KMS-11 (cell line): ENCODE measurements at regions not wholly inside any gene's neighbourhood (a gene's known extent, or its start where the extent isn't known, plus 50 kb on each side); places are given as distances from the start of the nearest gene placed in this dataset.

Experiments used
- H2AFZ ChIP-seq: fragments of 200-600 bp; sonication (generic); 2 replicates; pipeline ENCODE4 v1.6.1; 2016; ENCODE audit warnings: antibody characterized with exemption, mixed run types, low read depth
- H3K27ac ChIP-seq: fragments of 200-600 bp; sonication (generic); 2 replicates; pipeline ENCODE4 v1.6.1; 2016; ENCODE audit warnings: mild to moderate bottlenecking, mixed run types
- H3K27me3 ChIP-seq: fragments of 200-600 bp; sonication (generic); 2 replicates; pipeline ENCODE4 v1.6.1; 2017; ENCODE audit warnings: mild to moderate bottlenecking, low read depth, mixed run types, moderate library complexity; ENCODE audit not compliant: insufficient read depth
- H3K36me3 ChIP-seq: fragments of 200-600 bp; sonication (generic); 2 replicates; pipeline ENCODE4 v1.6.1; 2017; ENCODE audit warnings: mild to moderate bottlenecking, mixed run types; ENCODE audit not compliant: insufficient read depth
- H3K4me1 ChIP-seq: fragments of 200-600 bp; sonication (generic); 2 replicates; pipeline ENCODE4 v1.6.1; 2016; ENCODE audit warnings: mild to moderate bottlenecking, low read depth, mixed run types; ENCODE audit not compliant: poor library complexity, severe bottlenecking
- H3K4me2 ChIP-seq: fragments of 200-600 bp; sonication (generic); 2 replicates; pipeline ENCODE4 v1.7.0; 2016; ENCODE audit warnings: mild to moderate bottlenecking, mixed run types
- H3K4me3 ChIP-seq: fragments of 200-600 bp; sonication (generic); IDR thresholded peaks from 2 replicates; pipeline ENCODE4 v1.6.1; 2017; ENCODE audit warnings: low read depth, low read length, mixed read lengths; ENCODE audit not compliant: insufficient read depth
- H3K79me2 ChIP-seq: fragments of 200-600 bp; sonication (generic); 2 replicates; pipeline ENCODE4 v1.6.1; 2016; ENCODE audit warnings: low read depth, mixed run types; ENCODE audit not compliant: insufficient read depth
- H3K9ac ChIP-seq: fragments of 200-600 bp; sonication (generic); 2 replicates; pipeline ENCODE4 v1.6.1; 2016; ENCODE audit warnings: mild to moderate bottlenecking, mixed run types
- H4K20me1 ChIP-seq: fragments of 200-600 bp; sonication (generic); 2 replicates; pipeline ENCODE4 v1.6.1; 2016; ENCODE audit warnings: mild to moderate bottlenecking, mixed run types; ENCODE audit not compliant: insufficient read depth
- CTCF ChIP-seq: fragments of 200-600 bp; sonication (generic); conservative IDR thresholded peaks from 2 replicates; pipeline ENCODE4 v1.6.1; 2017; ENCODE audit warnings: low read depth, mild to moderate bottlenecking, antibody characterized with exemption, low read length, moderate library complexity, mixed read lengths

GRCh38 chr7:115406219-115406618, 484.3 kb downstream of the MDFIC start:
- Histone ChIP-seq H2AFZ (no peak overlapping the region), H3K27ac (no peak overlapping the region), H3K4me2 (no peak overlapping the region), H4K20me1 (no peaks in the 10 kb centered on the region), H3K36me3 (no peaks in the 10 kb centered on the region), H3K9ac (no peak overlapping the region), H3K4me3 (no peak overlapping the region), H3K4me1 (no peaks in the 10 kb centered on the region), H3K79me2 (no peaks in the 10 kb centered on the region), H3K27me3 (no peaks in the 10 kb centered on the region)
- TF ChIP-seq CTCF = no peak

DNA sequence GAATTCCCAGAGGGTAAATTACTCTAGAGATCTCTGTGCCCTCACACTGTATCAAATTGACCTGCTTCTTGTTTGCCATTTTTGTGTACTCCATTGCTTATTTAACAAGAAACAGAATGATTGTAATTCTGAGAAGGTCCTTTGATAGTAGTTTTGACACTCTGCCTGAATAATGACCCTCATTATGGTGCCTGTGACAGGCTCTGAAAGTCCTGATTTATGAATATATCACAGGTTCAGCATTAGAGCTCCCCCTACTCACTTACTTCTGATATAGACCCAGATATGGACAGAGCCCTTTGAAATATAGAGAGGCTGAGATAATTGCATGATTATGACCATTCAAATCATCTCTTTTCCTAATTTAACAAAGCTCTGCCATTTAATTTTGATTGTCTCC, 465.2 kb downstream of the MDFIC start:
- H2AFZ ChIP-seq = no peak overlapping the region
- no peak for TF ChIP-seq CTCF
- no peak overlapping the region for H3K4me2 ChIP-seq
- H3K4me3 ChIP-seq = no peak overlapping the region
- no peaks in the 10 kb centered on the region for H3K4me1 ChIP-seq
- H3K79me2 ChIP-seq = no peaks in the 10 kb centered on the region
- H3K27ac ChIP-seq = no peak overlapping the region
- H4K20me1 ChIP-seq = no peaks in the 10 kb centered on the region
- H3K27me3 ChIP-seq = no peaks in the 10 kb centered on the region
- H3K9ac ChIP-seq = no peak overlapping the region
- no peaks in the 10 kb centered on the region for H3K36me3 ChIP-seq

GRCh38 chr7:115379321-115379720, 457.4 kb downstream of the MDFIC start:
- H3K79me2 ChIP-seq = no peaks in the 10 kb centered on the region
- H3K4me3 ChIP-seq = no peak overlapping the region
- H3K36me3 ChIP-seq = no peaks in the 10 kb centered on the region
- no peak overlapping the region for H3K4me2 ChIP-seq
- no peak overlapping the region for H3K9ac ChIP-seq
- TF ChIP-seq CTCF = no peak
- no peak overlapping the region for H3K27ac ChIP-seq
- H3K27me3 ChIP-seq = no peaks in the 10 kb centered on the region
- H3K4me1 ChIP-seq = no peaks in the 10 kb centered on the region
- no peak overlapping the region for H2AFZ ChIP-seq
- H4K20me1 ChIP-seq = no peaks in the 10 kb centered on the region

GRCh38 chr7:115368998-115369397, 447.1 kb downstream of the MDFIC start:
- Histone ChIP-seq H3K36me3 (no peaks in the 10 kb centered on the region), H3K4me3 (no peak overlapping the region), H3K27me3 (no peaks in the 10 kb centered on the region), H3K4me1 (no peaks in the 10 kb centered on the region), H3K27ac (no peak overlapping the region), H3K9ac (no peak overlapping the region), H3K79me2 (no peaks in the 10 kb centered on the region), H3K4me2 (no peak overlapping the region), H2AFZ (no peak overlapping the region), H4K20me1 (no peaks in the 10 kb centered on the region)
- no peak for TF ChIP-seq CTCF

DNA sequence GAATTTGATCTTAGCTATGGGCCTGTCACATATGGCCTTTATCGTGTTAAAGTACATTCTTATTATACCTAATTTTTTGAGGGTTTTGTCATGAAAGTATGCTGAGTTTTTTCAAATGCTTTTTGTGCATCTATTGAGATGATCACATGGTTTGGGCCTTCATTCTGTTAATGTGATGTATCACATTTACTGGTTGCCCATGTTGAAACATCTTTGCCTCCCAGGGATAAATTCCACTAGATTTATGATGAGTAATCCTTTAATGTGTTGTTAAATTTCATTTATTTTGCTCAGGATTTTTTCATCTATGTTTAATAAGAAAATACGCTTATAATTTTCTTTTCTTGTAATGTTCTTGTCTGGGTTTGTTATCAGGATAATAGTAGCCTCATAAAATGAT, 442.0 kb downstream of the MDFIC start:
- Histone ChIP-seq H3K36me3 (no peaks in the 10 kb centered on the region), H3K4me2 (no peak overlapping the region), H3K27me3 (no peaks in the 10 kb centered on the region), H3K27ac (no peak overlapping the region), H2AFZ (no peak overlapping the region), H4K20me1 (no peaks in the 10 kb centered on the region), H3K9ac (no peak overlapping the region), H3K79me2 (no peaks in the 10 kb centered on the region), H3K4me3 (no peak overlapping the region), H3K4me1 (peaks cover 7% of the 10 kb centered on the region)
- no peak for TF ChIP-seq CTCF
